Tibial artery (tissue), 4 donors: ENCODE measurements at regions not wholly inside any gene's neighbourhood (a gene's known extent, or its start where the extent isn't known, plus 50 kb on each side); places are given as distances from the start of the nearest gene placed in this dataset.

ENCODE experiments used
- DNase-seq, 2 donors: peaks; one replicate each; pipeline ENCODE4 v3.0.0-alpha.2; 2019
- H3K27ac ChIP-seq, 2 donors: fragments of 200-600 bp; sonication (generic) in 1 of 2; 1 replicate in 1 of 2; 2 replicates in 1 of 2; pipeline ENCODE4 v1.5.1; 2018 to 2019; ENCODE audit warnings: mild to moderate bottlenecking in 1 of 2
- H3K27me3 ChIP-seq, 2 donors: fragments of 200-600 bp; sonication (generic) in 1 of 2; one replicate each; pipeline versions ENCODE4 v1.5.1 to v1.6.0; 2016 to 2019
- H3K36me3 ChIP-seq, 3 donors: fragments of 200-600 bp; sonication (generic) in 2 of 3; one replicate each; pipeline ENCODE4 v1.5.1; 2016 to 2019; ENCODE audit warnings: mild to moderate bottlenecking in 2 of 3
- H3K4me1 ChIP-seq, 4 donors: fragments of 200-600 bp; sonication (generic) in 2 of 4; 1 replicate in 3 of 4; 2 replicates in 1 of 4; pipeline ENCODE4 v1.5.1; 2016 to 2019
- H3K4me3 ChIP-seq, 2 donors: fragments of 200-600 bp; sonication (generic) in 1 of 2; 1 replicate in 1 of 2; 2 replicates in 1 of 2; pipeline ENCODE4 v1.5.1; 2018 to 2019; ENCODE audit warnings: mild to moderate bottlenecking in 2 of 2
- H3K9me3 ChIP-seq, 3 donors: fragments of 200-600 bp; sonication (generic) in 1 of 3; one replicate each; pipeline ENCODE4 v1.5.1; 2016 to 2019
- CTCF ChIP-seq, 2 experiments: fragments of 200-600 bp in 1 of 2; fragments of 450-650 bp in 1 of 2; IDR thresholded peaks; one replicate each; pipeline ENCODE4 v1.5.1; 2017 to 2019; ENCODE audit warnings: antibody characterized with exemption in 2 of 2, mild to moderate bottlenecking in 1 of 2, moderate library complexity in 1 of 2
- intact Hi-C: fragments of 100-400 bp; cut with DNase I; formaldehyde crosslinking; loops from one replicate; pipeline ENCODE4 v1.15.0; 2023; ENCODE audit warnings: low total_unique reads

GRCh38 chr2:65957886-65958285 lies 477.0 kb upstream of the MEIS1 start:
- Histone ChIP-seq H3K36me3 (no peaks in the 10 kb centered on the region), H3K4me1 (no peaks in the 10 kb centered on the region), H3K27me3 (peaks cover 0 to 5% of the 10 kb centered on the region in 2 donors), H3K4me3 (no peak overlapping the region), H3K9me3 (no peaks in the 10 kb centered on the region), H3K27ac (no peak overlapping the region)
- TF ChIP-seq CTCF (IDR thresholded peaks at IDR 0.05), result no peak
- no peak for DNase-seq
- intact Hi-C loops, result no loop called here

- TF ChIP-seq CTCF (IDR thresholded peaks at IDR 0.05), result no peak
- Histone ChIP-seq H3K4me3 (no peak overlapping the region), H3K9me3 (no peaks in the 10 kb centered on the region), H3K27me3 (peaks cover 0 to 5% of the 10 kb centered on the region in 2 donors), H3K36me3 (no peaks in the 10 kb centered on the region), H3K27ac (no peak overlapping the region), H3K4me1 (no peaks in the 10 kb centered on the region)
- DNase-seq, result no peak
- intact Hi-C loops, result no loop called here
These were observed 477.5 kb upstream of the MEIS1 start for GRCh38 chr2:65957454-65957853.

- H3K9me3 ChIP-seq, result no peaks in the 10 kb centered on the region
- DNase-seq, result no peak
- TF ChIP-seq CTCF (IDR thresholded peaks at IDR 0.05), result no peak
- H3K27ac ChIP-seq, result no peak overlapping the region
- no peaks in the 10 kb centered on the region for H3K36me3 ChIP-seq
- H3K4me1 ChIP-seq, result no peaks in the 10 kb centered on the region
- no peak overlapping the region for H3K4me3 ChIP-seq
- H3K27me3 ChIP-seq, result peaks cover 0 to 5% of the 10 kb centered on the region in 2 donors
- intact Hi-C loops, result no loop called here
These were observed 479.7 kb upstream of the MEIS1 start for GRCh38 chr2:65955259-65955658.

DNA sequence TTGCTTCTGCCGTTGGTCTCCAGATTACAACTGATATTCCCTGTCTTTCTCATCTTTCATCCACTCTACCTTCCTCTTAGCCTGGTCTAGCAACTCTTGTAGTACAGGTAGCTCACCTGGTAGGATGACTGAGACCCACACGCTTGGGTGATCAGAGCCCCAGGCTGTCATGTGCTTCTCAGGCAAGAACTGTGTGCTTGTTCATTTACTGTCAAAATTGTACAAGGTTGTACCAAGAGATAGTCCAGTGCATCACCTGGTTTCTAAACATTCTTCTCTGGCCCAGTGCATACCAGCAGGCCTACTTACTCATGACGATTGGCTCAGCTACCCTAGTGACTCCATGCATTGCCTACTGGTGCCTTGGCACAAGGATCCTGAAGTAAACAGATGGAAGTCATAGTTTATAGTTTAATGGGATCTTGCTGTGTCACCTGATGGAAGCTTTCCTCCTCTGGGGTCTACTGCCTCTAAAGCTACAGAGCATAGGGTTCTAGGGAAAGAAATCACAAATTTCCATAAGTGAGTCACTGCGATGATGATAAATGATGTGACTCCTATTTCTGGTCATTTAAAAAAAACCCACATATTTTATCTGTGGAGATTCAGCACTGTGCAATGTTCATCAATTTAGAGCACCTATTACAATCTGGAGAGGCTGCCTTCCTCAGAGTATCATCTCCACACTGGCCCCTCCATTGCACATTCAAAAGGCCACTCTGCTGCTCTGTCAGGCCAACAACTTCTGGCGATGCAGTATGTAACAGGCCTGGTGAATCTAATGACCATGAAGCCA lies 481.8 kb upstream of the MEIS1 start:
- H3K36me3 ChIP-seq, result no peaks in the 10 kb centered on the region
- no peak overlapping the region for H3K4me3 ChIP-seq
- no peaks in the 10 kb centered on the region for H3K9me3 ChIP-seq
- no peak overlapping the region for H3K27ac ChIP-seq
- peaks cover 0 to 5% of the 10 kb centered on the region in 2 donors for H3K27me3 ChIP-seq
- intact Hi-C loops, result loop anchor here (2.0 kb wide), 1 partner anchor 18 kb away; no protein-coding TSS in a partner anchor
- DNase-seq, result no peak
- no peak for TF ChIP-seq CTCF (IDR thresholded peaks at IDR 0.05)
- no peaks in the 10 kb centered on the region for H3K4me1 ChIP-seq

DNA sequence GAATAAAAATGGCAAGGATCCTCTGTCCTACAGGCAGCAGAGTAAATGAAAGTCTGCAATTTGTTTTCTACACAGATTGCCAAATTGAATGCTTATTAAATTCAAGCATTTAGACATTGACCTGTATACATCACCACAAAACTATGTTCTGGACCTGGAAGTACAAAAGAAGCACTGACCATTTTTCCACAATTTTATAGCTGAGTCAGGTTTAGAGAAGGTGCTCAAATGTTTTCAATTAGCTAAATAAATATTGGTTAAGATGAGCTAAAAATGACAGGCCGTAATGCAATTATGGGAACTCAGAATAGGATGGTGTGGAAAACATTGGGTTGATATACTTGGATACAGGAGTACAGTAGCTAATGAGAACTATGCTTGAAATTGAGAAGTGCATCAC lies 490.7 kb upstream of the MEIS1 start:
- intact Hi-C loops, result no loop called here
- H3K9me3 ChIP-seq, result no peaks in the 10 kb centered on the region
- no peaks in the 10 kb centered on the region for H3K36me3 ChIP-seq
- no peak overlapping the region for H3K27ac ChIP-seq
- H3K4me1 ChIP-seq, result no peaks in the 10 kb centered on the region
- H3K4me3 ChIP-seq, result no peak overlapping the region
- H3K27me3 ChIP-seq, result no peaks in the 10 kb centered on the region
- TF ChIP-seq CTCF (IDR thresholded peaks at IDR 0.05), result no peak
- DNase-seq, result no peak
